A673 (cell line): ENCODE measurements at regions not wholly inside any gene's neighbourhood (a gene's known extent, or its start where the extent isn't known, plus 50 kb on each side); places are given as distances from the start of the nearest gene placed in this dataset.

Experiments used
- BruUV-seq: library from RNA; stranded (reverse); fragments of 400-500 nt; replicated peaks from 2 replicates; lab custom pipeline; 2021; lab: Mats Ljungman, UMichigan
- CTCF ChIA-PET: fragments of 300-600 bp; sonication (Branson Sonifier 250); formaldehyde crosslinking; loops from one replicate; lab custom pipeline; 2022; ENCODE audit warnings: antibody characterized with exemption; lab: Charles Lee
- POLR2A ChIA-PET: fragments of 300-600 bp; sonication (Branson Sonifier 250); formaldehyde crosslinking; loops from one replicate; lab custom pipeline; 2022; ENCODE audit warnings: antibody characterized with exemption; ENCODE audit not compliant: low non-redundant PET; lab: Charles Lee
- DNase-seq: peaks from one replicate; pipeline ENCODE4 v3.0.0-alpha.2; 2015; ENCODE audit warnings: low spot score
- H3K27ac ChIP-seq: fragments of 200-600 bp; sonication (generic); 2 replicates; pipeline ENCODE4 v1.5.1; 2016; ENCODE audit warnings: mixed run types, low read depth, mild to moderate bottlenecking, mixed read lengths, antibody characterized with exemption, low read length; ENCODE audit not compliant: poor library complexity, severe bottlenecking
- H3K27me3 ChIP-seq: fragments of 200-600 bp; sonication (generic); replicated peaks from 2 replicates; pipeline ENCODE4 v1.6.1; 2017; ENCODE audit warnings: mixed run types, low read depth, mild to moderate bottlenecking, mixed read lengths, antibody characterized with exemption, low read length; ENCODE audit not compliant: insufficient read depth, poor library complexity
- H3K36me3 ChIP-seq: fragments of 200-600 bp; sonication (generic); 2 replicates; pipeline ENCODE4 v1.6.1; 2016; ENCODE audit warnings: mixed run types, mild to moderate bottlenecking, mixed read lengths, antibody characterized with exemption, low read length; ENCODE audit not compliant: insufficient read depth, poor library complexity, severe bottlenecking
- H3K4me1 ChIP-seq: fragments of 200-600 bp; sonication (generic); 2 replicates; pipeline ENCODE4 v1.6.1; 2017; ENCODE audit warnings: mixed run types, mild to moderate bottlenecking, mixed read lengths, antibody characterized with exemption, low read length; ENCODE audit not compliant: insufficient read depth, poor library complexity, severe bottlenecking
- H3K4me3 ChIP-seq: fragments of 200-600 bp; sonication (generic); 2 replicates; pipeline ENCODE4 v1.5.1; 2016; ENCODE audit warnings: low read depth, mixed run types, mild to moderate bottlenecking, mixed read lengths, low read length; ENCODE audit not compliant: poor library complexity, severe bottlenecking
- H3K9me3 ChIP-seq: fragments of 200-600 bp; sonication (generic); 2 replicates; pipeline ENCODE4 v1.6.1; 2016; ENCODE audit warnings: mixed run types, low read depth, mild to moderate bottlenecking, mixed read lengths, antibody characterized with exemption, low read length; ENCODE audit not compliant: poor library complexity, severe bottlenecking
- CTCF ChIP-seq: fragments of 300-800, 200-600 bp; sonication (generic); conservative IDR thresholded peaks from 2 replicates; pipeline ENCODE4 v1.5.1; 2017; ENCODE audit warnings: low read depth, mild to moderate bottlenecking, antibody characterized with exemption, low read length, moderate library complexity, mixed read lengths
- EZH2 ChIP-seq: fragments of 200-600 bp; sonication (generic); IDR thresholded peaks from 2 replicates; pipeline ENCODE4 v1.6.1; 2017; ENCODE audit warnings: borderline replicate concordance, low read depth, mild to moderate bottlenecking, mixed read lengths, antibody characterized with exemption, low read length; ENCODE audit not compliant: poor library complexity, severe bottlenecking
- intact Hi-C: fragments of 100-400 bp; cut with micrococcal nuclease; formaldehyde crosslinking; loops from one replicate; pipeline ENCODE4 v1.10.0; 2022; ENCODE audit not compliant: unreplicated experiment

GRCh38 chr6:4488389-4488788, 287.8 kb upstream of the CDYL start:
- Histone ChIP-seq H3K4me1 (no peaks in the 10 kb centered on the region), H3K36me3 (no peaks in the 10 kb centered on the region), H3K4me3 (no peak overlapping the region), H3K27me3 (no peaks in the 10 kb centered on the region), H3K27ac (no peak overlapping the region), H3K9me3 (peaks cover 12% of the 10 kb centered on the region)
- no peak for DNase-seq
- intact Hi-C loops = no loop called here
- TF ChIP-seq CTCF (no peak), EZH2 (no peak)
- no TSS peak for BruUV-seq
- ChIA-PET CTCF (no interaction called here), POLR2A (no interaction called here)

GRCh38 chr6:4487538-4487937, 288.7 kb upstream of the CDYL start:
- ChIA-PET CTCF (no interaction called here), POLR2A (no interaction called here)
- Histone ChIP-seq H3K4me3 (no peak overlapping the region), H3K4me1 (no peaks in the 10 kb centered on the region), H3K9me3 (peaks cover 12% of the 10 kb centered on the region), H3K27me3 (no peaks in the 10 kb centered on the region), H3K27ac (no peak overlapping the region), H3K36me3 (no peaks in the 10 kb centered on the region)
- TF ChIP-seq CTCF = no peak
- TF ChIP-seq EZH2 = no peak
- DNase-seq = no peak
- intact Hi-C loops = no loop called here
- no TSS peak for BruUV-seq

- no peak for DNase-seq
- H3K27me3 ChIP-seq = no peaks in the 10 kb centered on the region
- intact Hi-C loops = no loop called here
- H3K36me3 ChIP-seq = no peaks in the 10 kb centered on the region
- H3K27ac ChIP-seq = no peak overlapping the region
- peaks cover 12% of the 10 kb centered on the region for H3K9me3 ChIP-seq
- CTCF ChIA-PET = no interaction called here
- TF ChIP-seq CTCF = no peak
- no peak for TF ChIP-seq EZH2
- BruUV-seq = no TSS peak
- no peaks in the 10 kb centered on the region for H3K4me1 ChIP-seq
- no peak overlapping the region for H3K4me3 ChIP-seq
- POLR2A ChIA-PET = no interaction called here
These were observed 289.5 kb upstream of the CDYL start for GRCh38 chr6:4486568-4487315.
